Endometrial microvascular endothelial cells (primary cell): ENCODE measurements at regions not wholly inside any gene's neighbourhood (a gene's known extent, or its start where the extent isn't known, plus 50 kb on each side); places are given as distances from the start of the nearest gene placed in this dataset.

Experiments used
- in situ Hi-C: cut with HindIII; loops from 2 replicates; pipeline ENCODE4 v1.10.0; 2017; ENCODE audit warnings: low sequenced_read_pairs, low pct_unique_long_range_greater_than_20kb; ENCODE audit errors: inconsistent ontology term

- in situ Hi-C loops, result no loop called here
Observed at GRCh38 chr2:122864728-122865127, 1109.3 kb downstream of the TSN start.

GRCh38 chr2:122866095-122866494 is 1110.6 kb downstream of the TSN start:
- in situ Hi-C loops, result no loop called here

- in situ Hi-C loops, result no loop called here
Observed at GRCh38 chr2:122867941-122868340, 1112.5 kb downstream of the TSN start.

DNA sequence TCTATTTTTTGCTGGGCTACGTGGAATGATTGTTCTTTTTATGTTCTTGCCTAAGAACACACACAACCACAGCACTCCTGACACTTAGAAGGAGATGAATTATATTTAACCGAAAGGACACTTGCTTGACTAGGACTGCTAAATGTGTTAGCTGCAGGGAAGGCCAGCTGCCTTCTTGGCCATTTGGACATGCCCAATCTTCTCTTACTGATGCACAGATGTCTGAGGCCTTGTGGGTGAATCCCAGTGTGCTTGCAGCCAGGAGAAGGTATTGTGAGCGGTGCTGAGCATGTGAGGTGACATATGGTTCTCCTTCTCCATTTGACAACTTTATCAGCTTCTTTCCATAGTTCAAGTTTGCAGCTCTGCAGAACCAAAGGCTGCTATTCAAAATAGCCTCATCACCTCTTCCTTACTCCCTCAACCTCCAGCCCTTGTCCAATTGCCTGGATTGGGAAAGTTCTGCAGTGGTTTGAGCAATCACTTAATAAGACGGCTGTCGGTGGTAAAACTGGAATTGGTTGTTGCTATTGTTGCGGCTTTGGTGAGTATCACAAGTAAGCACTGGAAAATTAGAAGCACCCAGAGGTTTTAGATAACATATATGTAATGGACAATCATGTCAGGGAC is 1113.3 kb downstream of the TSN start:
- in situ Hi-C loops, result no loop called here

GRCh38 chr2:122873951-122874350 is 1118.5 kb downstream of the TSN start:
- in situ Hi-C loops, result no loop called here

DNA sequence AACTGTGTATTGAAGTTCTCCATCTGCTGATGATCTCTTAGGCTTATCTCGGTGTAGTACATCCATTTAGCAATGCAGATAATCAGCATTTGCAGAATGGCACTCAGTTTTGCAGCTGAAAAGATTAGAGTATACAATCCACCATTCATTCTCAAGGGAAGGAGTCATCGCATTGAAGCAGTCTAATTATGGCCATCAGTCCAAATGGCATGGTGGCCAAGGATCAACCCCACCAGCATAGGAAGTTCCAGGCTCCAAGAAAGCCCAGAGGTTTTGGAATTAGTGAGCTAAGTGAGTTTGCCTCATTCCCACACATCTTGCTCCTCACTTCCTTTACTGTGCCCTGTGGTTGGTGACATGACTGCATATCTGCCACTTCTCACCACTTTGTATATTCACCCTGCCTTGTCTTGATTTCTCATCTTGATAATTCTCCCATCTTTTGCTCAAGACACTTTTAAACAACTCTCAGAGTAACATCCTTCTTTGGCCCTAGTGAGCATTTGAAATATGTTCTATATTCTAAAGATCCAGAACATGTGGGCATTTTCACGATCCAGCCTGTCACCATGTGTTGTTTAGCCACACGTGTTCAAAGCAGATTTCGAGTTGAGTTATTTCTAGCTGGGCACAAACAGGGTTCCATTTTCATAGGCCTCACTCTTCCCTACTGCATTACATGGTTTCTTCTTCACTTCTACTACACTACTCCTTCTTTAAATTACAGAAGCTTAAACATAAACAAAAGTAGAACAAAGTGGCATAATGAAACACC is 1119.8 kb downstream of the TSN start:
- in situ Hi-C loops, result no loop called here

- in situ Hi-C loops, result no loop called here
Observed at GRCh38 chr2:122883849-122884248, 1128.4 kb downstream of the TSN start.

DNA sequence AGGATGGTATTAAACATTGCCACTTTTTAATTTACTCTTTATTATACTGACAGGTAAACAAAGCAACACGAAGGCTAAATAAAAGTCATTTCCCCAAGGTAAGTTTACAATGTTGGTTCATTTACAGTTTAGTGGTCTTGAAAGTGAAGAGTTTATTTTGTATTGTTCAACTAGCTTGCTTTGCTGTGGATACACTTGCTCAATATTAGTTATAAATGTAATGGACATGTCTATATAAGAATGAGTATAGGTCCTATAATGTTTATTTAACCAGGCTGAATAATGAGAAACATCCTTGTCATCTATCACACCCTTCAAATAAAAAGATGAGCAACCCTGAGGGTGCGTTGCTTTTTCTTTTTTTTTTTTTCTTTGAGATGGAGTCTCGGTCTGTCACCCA is 1129.4 kb downstream of the TSN start:
- in situ Hi-C loops, result no loop called here

- in situ Hi-C loops, result no loop called here
Observed at GRCh38 chr2:122885436-122885835, 1130.0 kb downstream of the TSN start.

- in situ Hi-C loops, result no loop called here
Observed at GRCh38 chr2:122886479-122887145, 1131.2 kb downstream of the TSN start.

- in situ Hi-C loops, result no loop called here
Observed at GRCh38 chr2:122899614-122900013, 1125.5 kb upstream of the CNTNAP5 start.

DNA sequence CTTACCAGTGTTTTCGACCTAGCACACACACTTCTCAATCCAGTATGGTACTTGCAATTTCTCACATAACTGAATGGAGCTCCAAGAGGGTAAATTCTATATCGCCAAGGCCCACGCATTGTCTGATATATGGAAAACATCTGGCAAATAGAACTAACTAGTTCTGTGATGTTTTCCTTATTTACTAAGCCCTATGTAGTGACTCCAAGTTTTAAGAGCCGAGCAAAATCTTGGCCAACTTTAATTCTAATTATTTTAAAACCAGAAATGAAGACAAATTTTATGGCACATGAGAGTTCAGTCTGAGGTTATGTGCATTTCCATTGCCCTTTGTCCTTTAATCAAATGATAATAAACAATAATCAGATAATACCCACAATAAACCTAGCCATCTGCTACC is 1119.7 kb upstream of the CNTNAP5 start:
- in situ Hi-C loops, result no loop called here

- in situ Hi-C loops, result no loop called here
Observed at GRCh38 chr2:122908159-122908558, 1116.9 kb upstream of the CNTNAP5 start.

- in situ Hi-C loops, result no loop called here
Observed at GRCh38 chr2:122927197-122927596, 1097.9 kb upstream of the CNTNAP5 start.

DNA sequence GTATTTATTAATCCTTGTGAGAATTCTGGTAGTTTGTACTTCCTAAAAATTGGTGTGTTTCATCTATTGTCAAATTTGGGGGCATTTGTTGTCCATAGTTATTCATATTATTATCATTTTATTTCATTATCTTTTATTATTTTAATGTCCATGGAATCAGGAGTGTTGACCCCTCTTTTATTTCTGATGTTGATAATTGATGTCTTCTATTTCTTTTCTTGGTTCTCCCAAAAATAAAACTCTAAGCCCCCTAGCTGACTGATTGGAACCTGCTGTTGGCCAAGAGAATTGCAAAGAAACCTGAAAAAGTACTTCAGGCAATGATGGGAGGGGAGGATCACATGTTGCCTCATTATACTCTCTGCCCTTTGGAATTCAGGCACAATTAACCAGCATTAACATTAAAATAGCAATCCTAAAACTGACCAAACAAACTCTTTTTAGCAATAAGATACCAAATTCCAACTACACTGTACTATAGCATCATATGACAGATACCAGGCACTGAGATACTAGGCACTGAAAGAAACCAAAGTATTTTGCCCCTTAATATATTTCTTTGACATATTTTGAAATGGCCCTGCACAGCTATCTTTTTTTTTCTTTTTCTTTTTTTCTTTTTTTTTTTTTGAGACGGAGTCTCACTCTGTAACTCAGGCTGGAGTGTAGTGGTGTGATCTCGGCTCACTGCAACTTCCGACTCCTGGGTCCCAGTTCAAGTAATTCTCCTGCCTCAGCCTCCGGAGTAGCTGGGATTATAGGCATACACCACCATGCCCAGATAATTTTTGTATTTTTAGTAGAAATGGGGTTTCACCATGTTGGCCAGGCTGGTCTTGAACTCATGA is 1097.2 kb upstream of the CNTNAP5 start:
- in situ Hi-C loops, result no loop called here

DNA sequence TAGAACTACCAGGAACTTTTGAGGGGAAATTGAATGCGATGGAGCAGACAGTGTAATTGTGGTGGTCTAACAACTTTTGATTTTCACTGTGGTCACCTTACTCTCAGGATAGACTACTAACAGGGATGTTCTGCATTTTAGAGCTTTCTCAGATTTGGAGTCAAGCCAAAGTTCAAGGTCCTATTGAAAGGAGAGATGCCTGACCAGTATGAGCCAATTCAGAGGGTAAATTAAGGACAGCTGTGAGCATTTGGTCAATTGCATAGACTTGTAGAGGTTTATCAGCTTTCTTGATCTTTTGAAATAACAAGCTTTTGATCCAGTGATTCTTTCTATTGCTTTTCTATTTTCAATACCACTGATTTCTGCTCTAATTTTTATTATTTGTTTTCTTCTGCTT is 1095.7 kb upstream of the CNTNAP5 start:
- in situ Hi-C loops, result no loop called here

DNA sequence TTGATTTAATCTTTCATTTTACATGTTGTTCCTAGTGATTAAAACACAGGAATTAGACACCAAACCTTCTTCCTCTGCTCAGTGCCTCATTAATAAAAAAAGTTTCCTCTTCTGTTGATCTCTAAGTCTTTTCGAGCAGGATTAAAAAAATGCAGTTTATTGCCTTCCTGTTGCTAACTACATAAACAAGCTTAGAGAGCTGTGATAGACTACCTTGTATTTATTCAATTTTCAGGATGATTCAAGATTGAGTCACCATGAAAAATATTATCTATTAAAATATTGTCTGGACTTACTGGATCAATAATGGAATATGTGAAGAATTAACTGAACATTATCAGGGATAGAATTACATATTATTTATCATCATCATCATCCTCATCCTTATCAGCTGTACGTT is 1089.6 kb upstream of the CNTNAP5 start:
- in situ Hi-C loops, result no loop called here

DNA sequence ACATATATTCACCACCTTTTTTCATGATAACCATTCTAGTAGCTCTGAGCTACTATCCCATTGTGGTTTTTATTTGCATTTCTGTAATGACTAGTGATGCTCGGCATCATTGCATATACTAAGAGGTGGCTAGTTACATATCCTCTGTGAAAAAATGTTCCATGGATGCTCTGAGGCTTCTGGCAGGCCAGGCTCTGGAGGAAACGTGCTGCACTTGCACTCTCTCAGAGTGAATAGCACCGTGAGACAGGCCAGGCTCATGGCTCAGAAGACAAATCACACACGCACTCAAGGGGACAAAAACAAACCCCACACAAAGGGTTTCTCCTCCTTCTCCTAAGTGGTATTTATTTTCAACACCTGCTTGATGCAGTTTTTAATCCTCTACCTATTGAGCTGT is 1085.3 kb upstream of the CNTNAP5 start:
- in situ Hi-C loops, result no loop called here

- in situ Hi-C loops, result no loop called here
Observed at GRCh38 chr2:122949523-122949922, 1075.6 kb upstream of the CNTNAP5 start.
